ENCODE measurements at regions not wholly inside any gene's neighbourhood (a gene's known extent, or its start where the extent isn't known, plus 50 kb on each side); places are given as distances from the start of the nearest gene placed in this dataset.

- TF ChIP-seq RAD21 (CRISPR knock-in tag; IDR thresholded peaks at IDR 0.05), result no peak
- TF ChIP-seq ZNF513 (CRISPR knock-in tag; conservative IDR thresholded peaks at IDR 0.05), result no peak
- TF ChIP-seq HINFP (CRISPR knock-in tag; IDR thresholded peaks at IDR 0.05; ENCODE audit: low read depth), result peak; percentile 92
- peak; percentile 91 for TF ChIP-seq PITX1 (CRISPR knock-in tag; IDR thresholded peaks at IDR 0.05)
- TF ChIP-seq IRX3 (CRISPR knock-in tag; IDR thresholded peaks at IDR 0.05; ENCODE audit: borderline replicate concordance, low read depth), result no peak
- peak; percentile 87; the same call in 1 of the 2 replicates for TF ChIP-seq AKAP8 (CRISPR knock-in tag; IDR thresholded peaks at IDR 0.05)
- peak; percentile 100 for TF ChIP-seq ZNF552 (CRISPR knock-in tag; IDR thresholded peaks at IDR 0.05; ENCODE audit: borderline replicate concordance)
- no peak for TF ChIP-seq NPAS2 (CRISPR knock-in tag; IDR thresholded peaks at IDR 0.05; ENCODE audit: borderline replicate concordance)
- TF ChIP-seq TAF1 (CRISPR knock-in tag; IDR thresholded peaks at IDR 0.05), result peak; percentile 53; the same call in 1 of the 2 replicates
- peak; percentile 98 for TF ChIP-seq ZNF280D (CRISPR knock-in tag; IDR thresholded peaks at IDR 0.05)
- TF ChIP-seq ZNF576 (CRISPR knock-in tag; IDR thresholded peaks at IDR 0.05), result 0 out of 2 replicates have a peak, but pooled peaks have one; percentile 67
- 0 out of 2 replicates have a peak, but pooled peaks have one; percentile 56 for TF ChIP-seq ZSCAN22 (CRISPR knock-in tag; IDR thresholded peaks at IDR 0.05)
- peak; percentile 92 for TF ChIP-seq ZNF883 (CRISPR knock-in tag; IDR thresholded peaks at IDR 0.05; ENCODE audit: not compliant biosample characterization)
- TF ChIP-seq PRPF4 (IDR thresholded peaks at IDR 0.05; ENCODE audit: low read depth, low read length, poor library complexity, severe bottlenecking), result peak; percentile 23
- TF ChIP-seq HIVEP1 (CRISPR knock-in tag; IDR thresholded peaks at IDR 0.05), result peak; percentile 94
- TF ChIP-seq ZBTB26 (CRISPR knock-in tag; IDR thresholded peaks at IDR 0.05; ENCODE audit: borderline replicate concordance), result peak; percentile 98
- TF ChIP-seq ZNF567 (CRISPR knock-in tag; IDR thresholded peaks at IDR 0.05; ENCODE audit: borderline replicate concordance), result 0 out of 2 replicates have a peak, but pooled peaks have one; percentile 50
- peak; percentile 94 for TF ChIP-seq RFXANK (CRISPR knock-in tag; IDR thresholded peaks at IDR 0.05)
- TF ChIP-seq MNT (IDR thresholded peaks at IDR 0.05), result peak; percentile 79
Measured at GRCh38 chr14:34043627-34044372, 92.9 kb upstream of the EGLN3 start (continued).

Data from HepG2 (cell line).